ENCODE measurements at regions not wholly inside any gene's neighbourhood (a gene's known extent, or its start where the extent isn't known, plus 50 kb on each side); places are given as distances from the start of the nearest gene placed in this dataset.

- TF ChIP-seq YY1 (IDR thresholded peaks at IDR 0.05), result no peak
- no peak for TF ChIP-seq NR2F2 (IDR thresholded peaks at IDR 0.05)
- no peak for TF ChIP-seq TAF1 (conservative IDR thresholded peaks at IDR 0.05)
- no peak for TF ChIP-seq FOXA2 (IDR thresholded peaks at IDR 0.05)
- TF ChIP-seq ATF3 (IDR thresholded peaks at IDR 0.05), result peak; percentile 55
- Histone ChIP-seq H3K4me1 (ENCODE audit: control insufficient read depth in 4 of 4, insufficient read depth in 4 of 4, low read length in 3 of 4) (no peaks in the 10 kb centered on the region), H3K36me3 (ENCODE audit: control insufficient read depth in 4 of 4, insufficient read depth in 3 of 4, low read depth in 1 of 4, low read length in 3 of 4) (no peaks in the 10 kb centered on the region), H3K9ac (ENCODE audit: low read depth in 1 of 2, low read length in 2 of 2) (no peak overlapping the region), H3K27me3 (ENCODE audit: control insufficient read depth in 4 of 4, insufficient read depth in 4 of 4, low read length in 3 of 4) (peaks cover 0 to 13% (median 7%) of the 10 kb centered on the region in 4 donors), H3K27ac (ENCODE audit: low read depth in 1 of 2, low read length in 2 of 2) (no peak overlapping the region), H3K4me3 (ENCODE audit: low read depth in 1 of 3, low read length in 3 of 3) (no peak overlapping the region), H3K9me3 (ENCODE audit: control insufficient read depth in 4 of 4, low read length in 3 of 4) (peaks cover 0 to 3% (median 1%) of the 10 kb centered on the region in 4 donors)
- 18% methylated on average over 32 of the region's 32 CpGs for WGBS
- peak; percentile 48 for DNase-seq (ENCODE audit: low spot score)
These were observed 110.2 kb upstream of the ZNF184 start for GRCh38 chr6:27582928-27583725.

GRCh38 chr6:27579973-27580372, 107.1 kb upstream of the ZNF184 start:
- H3K27me3 ChIP-seq (ENCODE audit: control insufficient read depth in 4 of 4, insufficient read depth in 4 of 4, low read length in 3 of 4), result peaks cover 0 to 20% (median 7%) of the 10 kb centered on the region in 4 donors
- TF ChIP-seq HNF4G (IDR thresholded peaks at IDR 0.05), result no peak
- TF ChIP-seq ATF3 (IDR thresholded peaks at IDR 0.05), result no peak
- WGBS, result 87% methylated on average over 2 of the region's 2 CpGs

GRCh38 chr6:27577922-27578321, 105.0 kb upstream of the ZNF184 start:
- Histone ChIP-seq H3K9me3 (ENCODE audit: control insufficient read depth in 4 of 4, low read length in 3 of 4) (peaks cover 0 to 4% (median 0%) of the 10 kb centered on the region in 4 donors), H3K27ac (ENCODE audit: low read depth in 1 of 2, low read length in 2 of 2) (no peak overlapping the region), H3K9ac (ENCODE audit: low read depth in 1 of 2, low read length in 2 of 2) (no peak overlapping the region), H3K4me3 (ENCODE audit: low read depth in 1 of 3, low read length in 3 of 3) (no peak overlapping the region), H3K36me3 (ENCODE audit: control insufficient read depth in 4 of 4, insufficient read depth in 3 of 4, low read depth in 1 of 4, low read length in 3 of 4) (no peaks in the 10 kb centered on the region), H3K4me1 (ENCODE audit: control insufficient read depth in 4 of 4, insufficient read depth in 4 of 4, low read length in 3 of 4) (no peaks in the 10 kb centered on the region), H3K27me3 (ENCODE audit: control insufficient read depth in 4 of 4, insufficient read depth in 4 of 4, low read length in 3 of 4) (peaks cover 0 to 18% (median 7%) of the 10 kb centered on the region in 4 donors)
- no peak for DNase-seq (ENCODE audit: low spot score)
- no peak for TF ChIP-seq FOXA2 (IDR thresholded peaks at IDR 0.05)
- TF ChIP-seq SP1 (IDR thresholded peaks at IDR 0.05), result no peak
- TF ChIP-seq GABPA (IDR thresholded peaks at IDR 0.05 in 1 of 2, conservative IDR thresholded peaks at IDR 0.05 in 1 of 2), result no peak
- TF ChIP-seq ATF3 (IDR thresholded peaks at IDR 0.05), result no peak
- no peak for TF ChIP-seq FOXA1 (IDR thresholded peaks at IDR 0.05)
- TF ChIP-seq, protein P1, sequence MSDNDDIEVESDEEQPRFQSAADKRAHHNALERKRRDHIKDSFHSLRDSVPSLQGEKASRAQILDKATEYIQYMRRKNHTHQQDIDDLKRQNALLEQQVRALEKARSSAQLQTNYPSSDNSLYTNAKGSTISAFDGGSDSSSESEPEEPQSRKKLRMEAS (IDR thresholded peaks at IDR 0.05), result no peak
- TF ChIP-seq JUND (IDR thresholded peaks at IDR 0.05), result no peak
- no peak for TF ChIP-seq RXRA (IDR thresholded peaks at IDR 0.05)
- no peak for TF ChIP-seq RAD21 (IDR thresholded peaks at IDR 0.05)
- TF ChIP-seq HNF4G (IDR thresholded peaks at IDR 0.05), result no peak
- TF ChIP-seq YY1 (IDR thresholded peaks at IDR 0.05), result no peak
- no peak for TF ChIP-seq TAF1 (conservative IDR thresholded peaks at IDR 0.05)
- TF ChIP-seq NR2F2 (IDR thresholded peaks at IDR 0.05), result no peak
- TF ChIP-seq CTCF (IDR thresholded peaks at IDR 0.05; ENCODE audit: low read depth, low read length, missing input control), result no peak
- TF ChIP-seq HNF4A (conservative IDR thresholded peaks at IDR 0.05), result no peak
- no peak for TF ChIP-seq EGR1 (IDR thresholded peaks at IDR 0.05; ENCODE audit: low read depth in 2 of 2)
- TF ChIP-seq REST (IDR thresholded peaks at IDR 0.05), result no peak
- 55% methylated on average over 1 of the region's 1 CpG for WGBS

More at GRCh38 chr6:27579973-27580372, 107.1 kb upstream of the ZNF184 start:
- no peaks in the 10 kb centered on the region for H3K36me3 ChIP-seq (ENCODE audit: control insufficient read depth in 4 of 4, insufficient read depth in 3 of 4, low read depth in 1 of 4, low read length in 3 of 4)
- DNase-seq (ENCODE audit: low spot score), result no peak
- H3K9ac ChIP-seq (ENCODE audit: low read depth in 1 of 2, low read length in 2 of 2), result no peak overlapping the region
- H3K4me1 ChIP-seq (ENCODE audit: control insufficient read depth in 4 of 4, insufficient read depth in 4 of 4, low read length in 3 of 4), result no peaks in the 10 kb centered on the region
- H3K4me3 ChIP-seq (ENCODE audit: low read depth in 1 of 3, low read length in 3 of 3), result no peak overlapping the region
- H3K9me3 ChIP-seq (ENCODE audit: control insufficient read depth in 4 of 4, low read length in 3 of 4), result peaks cover 0 to 4% (median 1%) of the 10 kb centered on the region in 4 donors
- no peak overlapping the region for H3K27ac ChIP-seq (ENCODE audit: low read depth in 1 of 2, low read length in 2 of 2)
